Spinal cord (tissue), 9 donors: ENCODE measurements at regions not wholly inside any gene's neighbourhood (a gene's known extent, or its start where the extent isn't known, plus 50 kb on each side); places are given as distances from the start of the nearest gene placed in this dataset.

Source experiments
- DNase-seq, 6 donors: peaks; one replicate each; pipeline versions ENCODE4 v3.0.0 to v3.0.0-alpha.2; 2013 to 2015; ENCODE audit warnings: low spot score in 6 of 6, low read depth in 4 of 6
- H3K27ac ChIP-seq: one replicate; pipeline ENCODE4 v1.5.1; 2013; ENCODE audit warnings: low read depth, low read length, control low read depth
- H3K27me3 ChIP-seq: one replicate; pipeline ENCODE4 v1.6.1; 2013; ENCODE audit warnings: low read length; ENCODE audit not compliant: control insufficient read depth, insufficient read depth
- H3K36me3 ChIP-seq: one replicate; pipeline ENCODE4 v1.6.1; 2013; ENCODE audit warnings: low read length; ENCODE audit not compliant: control insufficient read depth, insufficient read depth
- H3K4me1 ChIP-seq: one replicate; pipeline ENCODE4 v1.6.1; 2013; ENCODE audit warnings: low read length; ENCODE audit not compliant: control insufficient read depth, insufficient read depth
- H3K4me3 ChIP-seq: one replicate; pipeline ENCODE4 v1.5.1; 2013; ENCODE audit warnings: low read depth, low read length, control low read depth
- H3K9me3 ChIP-seq: one replicate; pipeline ENCODE4 v1.6.1; 2013; ENCODE audit warnings: low read length; ENCODE audit not compliant: control insufficient read depth, insufficient read depth
- WGBS: methylation state at CpG from one replicate; pipeline ENCODE4 v1.1.5; 2013; ENCODE audit warnings: missing lambda C conversion rate; ENCODE audit not compliant: insufficient coverage; 5-methylcytosine and 5-hydroxymethylcytosine counted together
- donor health status: healthy.

GRCh38 chr5:54703133-54703532 lies 185.6 kb downstream of the SNX18 start:
- DNase-seq, result peak in 1 of 6 donors; percentile 67
- Histone ChIP-seq H3K36me3 (no peaks in the 10 kb centered on the region), H3K27me3 (no peaks in the 10 kb centered on the region), H3K27ac (no peak overlapping the region), H3K9me3 (no peaks in the 10 kb centered on the region), H3K4me1 (peaks cover 11% of the 10 kb centered on the region), H3K4me3 (no peak overlapping the region)
- 31% methylated on average over 2 of the region's 2 CpGs for WGBS

GRCh38 chr5:54702470-54702869 lies 184.9 kb downstream of the SNX18 start:
- H3K36me3 ChIP-seq, result no peaks in the 10 kb centered on the region
- H3K4me3 ChIP-seq, result no peak overlapping the region
- no peaks in the 10 kb centered on the region for H3K9me3 ChIP-seq
- no peaks in the 10 kb centered on the region for H3K27me3 ChIP-seq
- H3K27ac ChIP-seq, result no peak overlapping the region
- DNase-seq, result no peak
- H3K4me1 ChIP-seq, result peaks cover 11% of the 10 kb centered on the region
- WGBS, result no CpG with 5 or more reads among the region's 1 CpG

- no peak overlapping the region for H3K4me3 ChIP-seq
- no peaks in the 10 kb centered on the region for H3K9me3 ChIP-seq
- peaks cover 14% of the 10 kb centered on the region for H3K4me1 ChIP-seq
- H3K27me3 ChIP-seq, result no peaks in the 10 kb centered on the region
- no peak overlapping the region for H3K27ac ChIP-seq
- 100% methylated on average over 3 of the region's 5 CpGs for WGBS
- no peak for DNase-seq
- H3K36me3 ChIP-seq, result no peaks in the 10 kb centered on the region
These were observed 183.5 kb downstream of the SNX18 start for GRCh38 chr5:54700986-54701578.

- peak in 2 of 6 donors; percentile 18 to 61 for DNase-seq
- Histone ChIP-seq H3K36me3 (no peaks in the 10 kb centered on the region), H3K4me1 (peaks cover 15% of the 10 kb centered on the region), H3K9me3 (no peaks in the 10 kb centered on the region), H3K4me3 (no peak overlapping the region), H3K27me3 (no peaks in the 10 kb centered on the region), H3K27ac (no peak overlapping the region)
- 43% methylated on average over 1 of the region's 4 CpGs for WGBS
These were observed 179.4 kb downstream of the SNX18 start for GRCh38 chr5:54696931-54697330.

GRCh38 chr5:54696346-54696745 lies 178.8 kb downstream of the SNX18 start:
- H3K4me3 ChIP-seq, result no peak overlapping the region
- H3K9me3 ChIP-seq, result no peaks in the 10 kb centered on the region
- no peaks in the 10 kb centered on the region for H3K27me3 ChIP-seq
- peaks cover 15% of the 10 kb centered on the region for H3K4me1 ChIP-seq
- H3K36me3 ChIP-seq, result no peaks in the 10 kb centered on the region
- 95% methylated on average over 1 of the region's 3 CpGs for WGBS
- H3K27ac ChIP-seq, result no peak overlapping the region
- DNase-seq, result no peak

GRCh38 chr5:54695198-54695966 lies 177.8 kb downstream of the SNX18 start:
- 93% methylated on average over 3 of the region's 5 CpGs for WGBS
- Histone ChIP-seq H3K4me3 (no peak overlapping the region), H3K27me3 (no peaks in the 10 kb centered on the region), H3K9me3 (no peaks in the 10 kb centered on the region), H3K36me3 (no peaks in the 10 kb centered on the region), H3K4me1 (peaks cover 15% of the 10 kb centered on the region), H3K27ac (no peak overlapping the region)
- no peak for DNase-seq

GRCh38 chr5:54693936-54694657 lies 176.5 kb downstream of the SNX18 start:
- no peak overlapping the region for H3K4me3 ChIP-seq
- peak in 4 of 6 donors; percentile 40 to 92 (median 61) for DNase-seq
- 50% methylated on average over 6 of the region's 7 CpGs for WGBS

GRCh38 chr5:54692631-54693030 lies 175.1 kb downstream of the SNX18 start:
- H3K27me3 ChIP-seq, result no peaks in the 10 kb centered on the region
- peaks cover 15% of the 10 kb centered on the region for H3K4me1 ChIP-seq
- no peak overlapping the region for H3K4me3 ChIP-seq
- DNase-seq, result no peak
- no peak overlapping the region for H3K27ac ChIP-seq
- no peaks in the 10 kb centered on the region for H3K36me3 ChIP-seq
- whole genome bisulfite sequencing, result no CpG with 5 or more reads among the region's 4 CpGs
- H3K9me3 ChIP-seq, result no peaks in the 10 kb centered on the region

More at GRCh38 chr5:54693936-54694657, 176.5 kb downstream of the SNX18 start:
- Histone ChIP-seq H3K27ac (no peak overlapping the region), H3K4me1 (peaks cover 15% of the 10 kb centered on the region), H3K9me3 (no peaks in the 10 kb centered on the region), H3K36me3 (no peaks in the 10 kb centered on the region), H3K27me3 (no peaks in the 10 kb centered on the region)

- H3K27ac ChIP-seq, result no peak overlapping the region
- no CpG with 5 or more reads among the region's 3 CpGs for WGBS
- no peaks in the 10 kb centered on the region for H3K27me3 ChIP-seq
- DNase-seq, result no peak
- peaks cover 11% of the 10 kb centered on the region for H3K4me1 ChIP-seq
- no peaks in the 10 kb centered on the region for H3K9me3 ChIP-seq
- H3K36me3 ChIP-seq, result no peaks in the 10 kb centered on the region
- H3K4me3 ChIP-seq, result no peak overlapping the region
These were observed 174.1 kb downstream of the SNX18 start for GRCh38 chr5:54691656-54692055.
